Prostate gland (tissue), 1 donor: ENCODE measurements at regions not wholly inside any gene's neighbourhood (a gene's known extent, or its start where the extent isn't known, plus 50 kb on each side); places are given as distances from the start of the nearest gene placed in this dataset.

Experiments
- POLR2A ChIP-seq: fragments of 450-650 bp; IDR thresholded peaks from one replicate; pipeline ENCODE4 v1.6.1; 2016; ENCODE audit warnings: antibody characterized with exemption, mild to moderate bottlenecking
- POLR2AphosphoS5 ChIP-seq: sonication (generic); formaldehyde crosslinking; IDR thresholded peaks from one replicate; pipeline ENCODE4 v1.6.1; 2017; ENCODE audit warnings: antibody characterized with exemption

GRCh38 chr4:128543696-128544095 lies 256.1 kb upstream of the PGRMC2 start:
- TF ChIP-seq POLR2A (no peak), POLR2AphosphoS5 (no peak)
